OCI-LY1 (cell line): ENCODE measurements at regions not wholly inside any gene's neighbourhood (a gene's known extent, or its start where the extent isn't known, plus 50 kb on each side); places are given as distances from the start of the nearest gene placed in this dataset.

Source experiments
- H2AFZ ChIP-seq: fragments of 200-600 bp; sonication (generic), shearing (Covaris generic); 2 replicates; pipeline ENCODE4 v1.6.0; 2014; ENCODE audit warnings: antibody characterized with exemption, mild to moderate bottlenecking, low read length
- H3F3A ChIP-seq: fragments of 200-600 bp; sonication (generic), shearing (Covaris generic); 2 replicates; pipeline ENCODE4 v1.6.0; 2014; ENCODE audit warnings: mild to moderate bottlenecking, antibody characterized with exemption, low read length, moderate library complexity; ENCODE audit not compliant: insufficient read depth
- H3K27ac ChIP-seq: fragments of 200-600 bp; sonication (generic); 2 replicates; pipeline ENCODE4 v1.5.1; 2014; ENCODE audit warnings: low read length, mixed run types, mild to moderate bottlenecking, low read depth; ENCODE audit not compliant: poor library complexity, severe bottlenecking
- H3K27me3 ChIP-seq: fragments of 200-600 bp; sonication (generic); 2 replicates; pipeline ENCODE4 v1.6.0; 2014; ENCODE audit warnings: antibody characterized with exemption, mild to moderate bottlenecking, low read length, moderate library complexity; ENCODE audit not compliant: insufficient read depth
- H3K36me3 ChIP-seq: fragments of 200-600 bp; sonication (generic); 2 replicates; pipeline ENCODE4 v1.6.1; 2014; ENCODE audit warnings: mild to moderate bottlenecking, antibody characterized with exemption, low read length, moderate library complexity, mixed read lengths; ENCODE audit not compliant: insufficient read depth
- H3K4me1 ChIP-seq: fragments of 200-600 bp; sonication (generic); 2 replicates; pipeline ENCODE4 v1.5.1; 2014; ENCODE audit warnings: mild to moderate bottlenecking, low read length, moderate library complexity; ENCODE audit not compliant: insufficient read depth, severe bottlenecking
- H3K4me2 ChIP-seq: fragments of 200-600 bp; sonication (generic), shearing (Covaris generic); 2 replicates; pipeline ENCODE4 v1.6.1; 2014; ENCODE audit warnings: low read length
- H3K4me3 ChIP-seq: fragments of 200-600 bp; sonication (generic); 2 replicates; pipeline ENCODE4 v1.5.1; 2014; ENCODE audit warnings: low read length, low read depth, mild to moderate bottlenecking, mixed read lengths; ENCODE audit not compliant: poor library complexity, severe bottlenecking
- H3K79me2 ChIP-seq: fragments of 200-600 bp; shearing (Covaris generic); 2 replicates; pipeline ENCODE4 v1.6.1; 2016; ENCODE audit warnings: mixed run types, low read length, mixed read lengths; ENCODE audit not compliant: insufficient read depth
- H3K9ac ChIP-seq: fragments of 200-600 bp; sonication (generic), shearing (Covaris generic); 2 replicates; pipeline ENCODE4 v1.6.1; 2014; ENCODE audit warnings: mild to moderate bottlenecking, low read length, mixed read lengths
- H3K9me2 ChIP-seq: fragments of 200-600 bp; sonication (generic), shearing (Covaris generic); 2 replicates; pipeline ENCODE4 v1.6.1; 2014; ENCODE audit warnings: low read depth, mild to moderate bottlenecking, low read length, mixed read lengths
- H3K9me3 ChIP-seq: fragments of 200-600 bp; shearing (Covaris generic); 2 replicates; pipeline ENCODE4 v1.6.1; 2014; ENCODE audit warnings: low read length, mixed read lengths
- H4K20me1 ChIP-seq: fragments of 200-600 bp; sonication (generic), shearing (Covaris generic); 2 replicates; pipeline ENCODE4 v1.6.0; 2016; ENCODE audit warnings: mild to moderate bottlenecking, low read length; ENCODE audit not compliant: insufficient read depth
- EZH2 ChIP-seq: fragments of 200-600 bp; sonication (generic), shearing (Covaris generic); IDR thresholded peaks from 2 replicates; pipeline ENCODE4 v1.8.0; 2017; ENCODE audit warnings: borderline replicate concordance, mixed run types, mild to moderate bottlenecking, antibody characterized with exemption, low read length, moderate library complexity, mixed read lengths
- TF ChIP-seq, protein P1 (sequence below): fragments of 200-600 bp; sonication (generic), shearing (Covaris generic); IDR thresholded peaks from 2 replicates; pipeline ENCODE4 v1.5.1; 2017; ENCODE audit warnings: mild to moderate bottlenecking, antibody characterized with exemption, low read length, moderate library complexity, mixed read lengths

DNA sequence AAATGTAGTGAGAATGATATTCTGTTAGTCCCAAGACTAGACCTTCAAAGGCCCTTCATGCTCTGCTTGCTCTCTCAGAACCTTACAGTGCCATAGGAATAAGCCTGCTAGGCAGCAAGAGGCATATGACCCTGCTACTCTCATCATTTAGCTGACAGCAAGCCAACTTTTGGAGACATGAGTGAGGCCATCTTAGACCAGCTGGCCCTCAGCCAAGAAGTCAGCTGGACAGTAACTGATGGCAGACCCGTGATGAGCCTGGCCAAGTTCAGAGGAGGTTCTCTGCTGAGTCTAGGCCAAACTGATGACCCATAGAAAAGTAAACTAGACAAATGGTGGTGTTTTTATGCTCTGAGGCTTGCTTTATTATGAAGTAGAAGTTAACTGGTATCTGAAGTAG, 82.6 kb downstream of the C18orf54 start:
- Histone ChIP-seq H3F3A (no peaks in the 10 kb centered on the region), H3K4me2 (no peak overlapping the region), H3K9ac (no peak overlapping the region), H3K27ac (no peak overlapping the region), H4K20me1 (no peaks in the 10 kb centered on the region), H3K79me2 (no peaks in the 10 kb centered on the region), H3K4me1 (no peaks in the 10 kb centered on the region), H3K9me2 (no peaks in the 10 kb centered on the region), H3K9me3 (no peaks in the 10 kb centered on the region), H2AFZ (no peak overlapping the region), H3K4me3 (no peak overlapping the region), H3K27me3 (no peaks in the 10 kb centered on the region), H3K36me3 (no peaks in the 10 kb centered on the region)
- no peak for TF ChIP-seq EZH2
- TF ChIP-seq, protein P1, sequence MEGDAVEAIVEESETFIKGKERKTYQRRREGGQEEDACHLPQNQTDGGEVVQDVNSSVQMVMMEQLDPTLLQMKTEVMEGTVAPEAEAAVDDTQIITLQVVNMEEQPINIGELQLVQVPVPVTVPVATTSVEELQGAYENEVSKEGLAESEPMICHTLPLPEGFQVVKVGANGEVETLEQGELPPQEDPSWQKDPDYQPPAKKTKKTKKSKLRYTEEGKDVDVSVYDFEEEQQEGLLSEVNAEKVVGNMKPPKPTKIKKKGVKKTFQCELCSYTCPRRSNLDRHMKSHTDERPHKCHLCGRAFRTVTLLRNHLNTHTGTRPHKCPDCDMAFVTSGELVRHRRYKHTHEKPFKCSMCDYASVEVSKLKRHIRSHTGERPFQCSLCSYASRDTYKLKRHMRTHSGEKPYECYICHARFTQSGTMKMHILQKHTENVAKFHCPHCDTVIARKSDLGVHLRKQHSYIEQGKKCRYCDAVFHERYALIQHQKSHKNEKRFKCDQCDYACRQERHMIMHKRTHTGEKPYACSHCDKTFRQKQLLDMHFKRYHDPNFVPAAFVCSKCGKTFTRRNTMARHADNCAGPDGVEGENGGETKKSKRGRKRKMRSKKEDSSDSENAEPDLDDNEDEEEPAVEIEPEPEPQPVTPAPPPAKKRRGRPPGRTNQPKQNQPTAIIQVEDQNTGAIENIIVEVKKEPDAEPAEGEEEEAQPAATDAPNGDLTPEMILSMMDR, result no peak

DNA sequence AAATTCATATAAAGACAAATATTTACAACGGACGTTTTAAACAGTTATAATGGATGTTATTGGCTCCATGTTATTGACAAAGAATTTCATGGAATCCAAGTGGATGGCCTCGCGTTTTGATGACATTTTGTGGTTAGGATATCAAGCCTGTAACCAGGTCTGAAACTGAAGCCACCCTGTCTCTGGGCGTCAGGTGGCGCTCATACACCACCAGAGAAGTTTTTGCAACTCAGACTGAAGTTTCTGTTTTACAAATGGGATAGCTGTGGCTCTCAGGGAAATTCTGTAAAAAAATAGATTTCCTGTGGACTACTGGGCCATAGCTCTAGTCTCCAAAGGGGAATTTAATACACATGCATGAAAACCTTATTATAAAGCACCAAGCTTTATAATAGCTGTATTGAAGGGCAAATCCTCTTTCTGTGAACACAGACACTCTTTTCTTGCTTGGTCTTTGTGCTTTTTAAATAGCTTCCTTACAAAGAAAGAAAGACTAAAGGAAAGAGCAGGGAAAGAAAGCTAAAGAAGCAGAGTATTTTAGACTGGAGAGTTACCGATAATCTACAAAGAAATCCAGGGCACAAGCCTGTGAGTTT, 86.7 kb downstream of the C18orf54 start:
- Histone ChIP-seq H3K4me3 (no peak overlapping the region), H3K27ac (no peak overlapping the region), H2AFZ (no peak overlapping the region), H3K36me3 (no peaks in the 10 kb centered on the region), H3K9ac (no peak overlapping the region), H3F3A (no peaks in the 10 kb centered on the region), H3K4me2 (no peak overlapping the region), H3K27me3 (no peaks in the 10 kb centered on the region), H3K79me2 (no peaks in the 10 kb centered on the region), H3K9me2 (no peaks in the 10 kb centered on the region), H3K4me1 (no peaks in the 10 kb centered on the region), H4K20me1 (no peaks in the 10 kb centered on the region), H3K9me3 (no peaks in the 10 kb centered on the region)
- TF ChIP-seq EZH2, result no peak
- TF ChIP-seq, protein P1, result peak; percentile 89

DNA sequence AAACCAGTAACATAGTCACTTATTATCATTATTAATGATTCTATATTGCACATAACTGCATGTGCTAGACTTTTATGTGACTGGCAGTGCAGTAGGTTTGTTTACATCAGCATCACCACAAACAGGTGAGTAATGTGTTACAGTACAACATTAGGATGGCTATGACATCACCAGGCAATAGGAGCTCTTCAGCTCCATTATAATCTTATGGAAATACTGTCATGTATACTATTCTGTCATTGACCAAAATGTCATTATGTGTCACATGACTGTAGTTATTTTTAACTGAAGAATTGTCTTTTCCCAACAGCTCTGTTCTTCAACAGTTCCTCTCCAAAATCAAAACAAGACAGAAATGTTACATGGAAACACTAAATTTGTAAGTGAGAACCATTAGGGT, 96.3 kb downstream of the C18orf54 start:
- Histone ChIP-seq H2AFZ (no peak overlapping the region), H3K9me2 (no peaks in the 10 kb centered on the region), H3K9ac (no peak overlapping the region), H3K27me3 (no peaks in the 10 kb centered on the region), H4K20me1 (no peaks in the 10 kb centered on the region), H3K4me3 (no peak overlapping the region), H3K36me3 (no peaks in the 10 kb centered on the region), H3K4me1 (no peaks in the 10 kb centered on the region), H3K79me2 (no peaks in the 10 kb centered on the region), H3F3A (no peaks in the 10 kb centered on the region), H3K9me3 (no peaks in the 10 kb centered on the region), H3K27ac (no peak overlapping the region), H3K4me2 (no peak overlapping the region)
- TF ChIP-seq, protein P1, result no peak
- no peak for TF ChIP-seq EZH2
